Activated B cell treated with CpG ODN at 0.5 μM for 24 hours (primary cell): ENCODE measurements at regions not wholly inside any gene's neighbourhood (a gene's known extent, or its start where the extent isn't known, plus 50 kb on each side); places are given as distances from the start of the nearest gene placed in this dataset.

Experiments
- ATAC-seq: fragments of 200-7000 bp; cut with Tn5 transposase; one replicate; pipeline ENCODE4 v1.10.0; 2021; ENCODE audit warnings: low read depth, mild to moderate bottlenecking, moderate library complexity
- CTCF ChIA-PET: fragments of 350-600 bp; sonication (Branson Sonifier 250); formaldehyde crosslinking; loops from one replicate; lab custom pipeline; 2021; ENCODE audit warnings: antibody characterized with exemption; lab: Charles Lee
- POLR2A ChIA-PET: fragments of 350-600 bp; sonication (Branson Sonifier 250); formaldehyde crosslinking; loops from one replicate; lab custom pipeline; 2021; ENCODE audit warnings: antibody characterized with exemption; lab: Charles Lee
- DNase-seq: peaks from one replicate; pipeline ENCODE4 v3.0.0; 2022
- H3K27ac Mint-ChIP-seq: one replicate; pipeline ENCODE4 v1.8.0; 2020; ENCODE audit warnings: mixed read lengths
- H3K27me3 Mint-ChIP-seq: one replicate; pipeline ENCODE4 v1.8.0; 2021; ENCODE audit warnings: mixed read lengths
- H3K36me3 Mint-ChIP-seq: one replicate; pipeline ENCODE4 v1.8.0; 2021; ENCODE audit warnings: low read depth, mixed read lengths
- H3K4me1 Mint-ChIP-seq: one replicate; pipeline ENCODE4 v1.8.0; 2021; ENCODE audit warnings: mixed read lengths
- H3K4me3 Mint-ChIP-seq: one replicate; pipeline ENCODE4 v1.8.0; 2020; ENCODE audit warnings: mild to moderate bottlenecking, mixed read lengths
- H3K9me3 Mint-ChIP-seq: one replicate; pipeline ENCODE4 v1.8.0; 2020; ENCODE audit warnings: mixed read lengths
- intact Hi-C: fragments of 100-400 bp; cut with micrococcal nuclease; formaldehyde crosslinking; loops from one replicate; pipeline ENCODE4 v1.15.1; 2024
- TF ChIP-seq, protein P1 (sequence below): fragments of 200-600 bp; IDR thresholded peaks from one replicate; pipeline ENCODE4 v1.8.0; 2022; ENCODE audit warnings: antibody characterized with exemption, mild to moderate bottlenecking

DNA sequence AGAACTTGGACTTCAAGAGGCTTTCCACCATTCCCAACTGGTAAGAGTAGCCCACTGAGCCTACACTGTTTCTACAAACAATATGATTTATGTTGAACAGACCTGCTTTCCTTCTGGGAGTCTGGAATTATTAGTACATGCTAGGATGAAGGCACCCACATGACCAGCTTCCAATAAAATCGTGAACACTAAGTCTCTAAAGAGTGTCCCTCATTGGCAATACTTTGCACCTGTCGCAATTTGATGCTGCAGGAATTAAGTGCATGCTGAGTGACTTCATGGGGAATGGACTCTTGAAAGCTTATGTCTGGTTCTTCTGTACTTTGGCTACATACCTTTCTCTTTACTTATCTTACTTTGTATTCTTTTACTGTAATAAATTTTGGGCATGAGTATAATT, 305.2 kb upstream of the GHITM start:
- no peak overlapping the region for H3K27ac Mint-ChIP-seq
- TF ChIP-seq, protein P1, sequence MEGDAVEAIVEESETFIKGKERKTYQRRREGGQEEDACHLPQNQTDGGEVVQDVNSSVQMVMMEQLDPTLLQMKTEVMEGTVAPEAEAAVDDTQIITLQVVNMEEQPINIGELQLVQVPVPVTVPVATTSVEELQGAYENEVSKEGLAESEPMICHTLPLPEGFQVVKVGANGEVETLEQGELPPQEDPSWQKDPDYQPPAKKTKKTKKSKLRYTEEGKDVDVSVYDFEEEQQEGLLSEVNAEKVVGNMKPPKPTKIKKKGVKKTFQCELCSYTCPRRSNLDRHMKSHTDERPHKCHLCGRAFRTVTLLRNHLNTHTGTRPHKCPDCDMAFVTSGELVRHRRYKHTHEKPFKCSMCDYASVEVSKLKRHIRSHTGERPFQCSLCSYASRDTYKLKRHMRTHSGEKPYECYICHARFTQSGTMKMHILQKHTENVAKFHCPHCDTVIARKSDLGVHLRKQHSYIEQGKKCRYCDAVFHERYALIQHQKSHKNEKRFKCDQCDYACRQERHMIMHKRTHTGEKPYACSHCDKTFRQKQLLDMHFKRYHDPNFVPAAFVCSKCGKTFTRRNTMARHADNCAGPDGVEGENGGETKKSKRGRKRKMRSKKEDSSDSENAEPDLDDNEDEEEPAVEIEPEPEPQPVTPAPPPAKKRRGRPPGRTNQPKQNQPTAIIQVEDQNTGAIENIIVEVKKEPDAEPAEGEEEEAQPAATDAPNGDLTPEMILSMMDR: no peak
- no peak for ATAC-seq
- intact Hi-C loops: no loop called here
- H3K36me3 Mint-ChIP-seq: no peaks in the 10 kb centered on the region
- ChIA-PET POLR2A (no interaction called here), CTCF (no interaction called here)
- no peak overlapping the region for H3K4me3 Mint-ChIP-seq
- H3K9me3 Mint-ChIP-seq: peaks cover 7% of the 10 kb centered on the region
- H3K27me3 Mint-ChIP-seq: no peaks in the 10 kb centered on the region
- DNase-seq: no peak
- no peaks in the 10 kb centered on the region for H3K4me1 Mint-ChIP-seq

DNA sequence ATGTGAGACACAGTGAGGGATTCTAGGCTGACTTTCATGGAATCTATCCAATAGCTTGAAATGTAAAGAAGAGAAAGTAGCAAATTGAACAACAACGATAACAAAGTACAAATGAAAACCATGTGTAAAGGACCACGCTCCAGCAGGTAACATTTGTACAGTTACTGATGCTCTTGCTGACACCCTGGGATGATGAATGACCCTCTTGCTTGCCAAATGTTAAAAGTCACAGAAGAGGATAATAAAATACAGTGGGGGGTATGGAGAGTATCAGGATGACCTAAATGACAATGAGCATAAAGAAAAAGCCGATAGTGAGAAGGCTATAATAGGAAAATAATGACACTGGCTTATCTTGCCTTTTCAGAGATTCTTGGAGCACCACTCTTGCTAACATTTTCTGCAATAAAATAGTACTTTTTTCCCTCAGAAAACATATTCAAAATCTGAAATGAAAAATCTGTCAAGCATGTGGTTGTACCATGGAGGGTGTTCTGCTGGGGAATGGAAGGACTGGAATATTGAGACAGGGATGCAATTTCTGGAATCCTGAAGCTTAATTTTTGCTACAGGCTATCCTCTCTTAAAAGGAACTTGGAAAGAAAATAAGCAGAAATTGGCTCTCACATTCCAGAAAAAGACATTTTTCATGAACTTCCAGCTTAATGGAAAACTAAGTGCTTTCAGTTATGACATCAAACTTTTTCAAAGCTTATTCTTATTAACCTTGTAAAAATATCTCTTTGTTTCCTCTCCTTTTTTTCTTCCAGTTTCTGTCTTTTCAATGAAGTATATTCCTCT, 303.2 kb upstream of the GHITM start:
- Mint-ChIP-seq H3K36me3 (no peaks in the 10 kb centered on the region), H3K4me1 (no peaks in the 10 kb centered on the region), H3K4me3 (no peak overlapping the region), H3K9me3 (no peaks in the 10 kb centered on the region), H3K27me3 (no peaks in the 10 kb centered on the region), H3K27ac (no peak overlapping the region)
- TF ChIP-seq, protein P1: no peak
- DNase-seq: no peak
- CTCF ChIA-PET: no interaction called here
- ATAC-seq: no peak
- intact Hi-C loops: no loop called here
- POLR2A ChIA-PET: no interaction called here

DNA sequence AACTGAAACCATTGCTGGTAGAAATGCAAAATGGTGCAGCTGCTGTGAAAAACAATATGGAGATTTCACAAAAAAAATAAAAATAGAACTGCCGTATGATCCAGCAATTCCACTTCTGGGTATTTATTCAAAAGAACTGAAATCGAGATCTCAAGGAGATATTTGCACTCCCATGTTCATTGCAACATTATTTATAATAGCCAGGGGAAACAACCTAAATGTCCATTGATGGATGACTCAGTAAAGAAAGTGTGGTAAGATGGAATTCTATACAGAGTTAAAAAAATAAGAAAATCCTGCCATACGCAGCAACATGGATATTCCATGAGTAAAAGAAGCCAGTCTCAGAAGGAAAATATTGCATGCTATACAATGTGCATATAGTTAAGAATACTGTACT, 290.6 kb upstream of the GHITM start:
- ATAC-seq (no peak), DNase-seq (no peak)
- CTCF ChIA-PET: no interaction called here
- Mint-ChIP-seq H3K27me3 (no peaks in the 10 kb centered on the region), H3K4me1 (no peaks in the 10 kb centered on the region), H3K9me3 (peaks cover 4% of the 10 kb centered on the region), H3K4me3 (no peak overlapping the region), H3K36me3 (no peaks in the 10 kb centered on the region), H3K27ac (no peak overlapping the region)
- TF ChIP-seq, protein P1: no peak
- POLR2A ChIA-PET: no interaction called here
- intact Hi-C loops: no loop called here

DNA sequence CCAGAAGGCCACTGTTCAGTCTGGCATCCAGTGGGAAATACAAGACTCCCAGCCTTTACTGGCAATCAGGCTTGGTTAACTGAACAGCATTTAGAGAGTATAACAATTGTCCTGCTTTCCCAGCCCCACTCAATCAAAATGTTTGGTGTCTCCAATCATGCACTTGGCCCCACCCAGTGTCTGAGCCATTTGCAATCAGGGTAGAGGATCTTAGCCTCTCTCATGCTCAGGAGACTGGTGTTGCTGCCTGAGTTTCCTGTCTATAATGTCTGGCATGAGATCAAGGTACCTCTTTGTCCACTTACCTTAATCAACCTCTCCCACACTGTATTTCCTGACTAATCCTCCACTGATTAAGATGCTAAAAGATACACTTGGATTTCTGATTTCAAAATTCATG, 290.2 kb upstream of the GHITM start:
- ATAC-seq (no peak), DNase-seq (no peak)

DNA sequence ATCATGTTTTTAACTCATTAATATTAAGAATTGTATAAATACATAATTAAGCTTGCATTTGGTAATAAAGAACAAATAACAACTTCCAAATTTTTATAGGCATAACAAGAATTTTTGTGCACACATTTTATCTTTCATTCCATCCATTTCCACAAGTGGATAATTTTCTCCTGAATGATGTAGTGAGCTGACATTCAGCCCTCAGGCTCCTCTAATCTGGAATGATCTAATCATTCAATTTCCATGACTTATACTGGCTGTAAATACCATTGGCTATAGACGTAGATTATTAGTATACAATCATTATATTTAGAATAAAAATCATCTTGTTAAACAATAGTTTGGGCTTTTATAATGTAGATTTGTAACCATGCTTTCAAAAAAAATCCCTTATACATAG, 287.2 kb upstream of the GHITM start:
- no peak for DNase-seq
- Mint-ChIP-seq H3K36me3 (no peaks in the 10 kb centered on the region), H3K27me3 (no peaks in the 10 kb centered on the region), H3K4me3 (no peak overlapping the region), H3K27ac (no peak overlapping the region), H3K4me1 (no peaks in the 10 kb centered on the region), H3K9me3 (peaks cover 2% of the 10 kb centered on the region)
- intact Hi-C loops: no loop called here
- TF ChIP-seq, protein P1: no peak
- POLR2A ChIA-PET: no interaction called here
- CTCF ChIA-PET: no interaction called here
- ATAC-seq: no peak

More for the DNA sequence above, 290.2 kb upstream of the GHITM start:
- ChIA-PET POLR2A (no interaction called here), CTCF (no interaction called here)
- TF ChIP-seq, protein P1: no peak
- intact Hi-C loops: no loop called here
- Mint-ChIP-seq H3K27me3 (no peaks in the 10 kb centered on the region), H3K4me1 (no peaks in the 10 kb centered on the region), H3K36me3 (no peaks in the 10 kb centered on the region), H3K27ac (no peak overlapping the region), H3K9me3 (peaks cover 4% of the 10 kb centered on the region), H3K4me3 (no peak overlapping the region)
